HG02588 (cell line): ENCODE measurements at regions not wholly inside any gene's neighbourhood (a gene's known extent, or its start where the extent isn't known, plus 50 kb on each side); places are given as distances from the start of the nearest gene placed in this dataset.

Source experiments
- ATAC-seq: cut with Tn5 transposase; IDR thresholded peaks from one replicate; pipeline ENCODE4 v1.9.1; 2021; ENCODE audit warnings: mild to moderate bottlenecking, moderate library complexity; ENCODE audit not compliant: unreplicated experiment

GRCh38 chr2:236712961-236713673 is 143.5 kb downstream of the ACKR3 start:
- ATAC-seq, result no peak

- ATAC-seq, result no peak
These were observed 144.5 kb downstream of the ACKR3 start for GRCh38 chr2:236714080-236714479.

- ATAC-seq, result no peak
These were observed 145.5 kb downstream of the ACKR3 start for GRCh38 chr2:236715077-236715476.

- no peak for ATAC-seq
These were observed 145.9 kb downstream of the ACKR3 start for GRCh38 chr2:236715491-236715961.

GRCh38 chr2:236717120-236717519 is 147.5 kb downstream of the ACKR3 start:
- no peak for ATAC-seq

- no peak for ATAC-seq
These were observed 148.1 kb downstream of the ACKR3 start for GRCh38 chr2:236717729-236718128.

- no peak for ATAC-seq
These were observed 148.8 kb downstream of the ACKR3 start for GRCh38 chr2:236718207-236718992.

- ATAC-seq, result no peak
These were observed 149.6 kb downstream of the ACKR3 start for GRCh38 chr2:236719192-236719635.

GRCh38 chr2:236720974-236721540 is 151.4 kb downstream of the ACKR3 start:
- ATAC-seq, result no peak

GRCh38 chr2:236724200-236724599 is 154.6 kb downstream of the ACKR3 start:
- ATAC-seq, result no peak

- ATAC-seq, result no peak
These were observed 157.3 kb downstream of the ACKR3 start for GRCh38 chr2:236726701-236727450.

GRCh38 chr2:236728916-236729670 is 159.5 kb downstream of the ACKR3 start:
- no peak for ATAC-seq

- no peak for ATAC-seq
These were observed 160.8 kb downstream of the ACKR3 start for GRCh38 chr2:236730393-236730792.

- ATAC-seq, result no peak
These were observed 162.3 kb downstream of the ACKR3 start for GRCh38 chr2:236731767-236732580.

- no peak for ATAC-seq
These were observed 163.5 kb downstream of the ACKR3 start for GRCh38 chr2:236733156-236733555.

GRCh38 chr2:236735825-236736238 is 166.2 kb downstream of the ACKR3 start:
- ATAC-seq, result no peak

- no peak for ATAC-seq
These were observed 168.4 kb downstream of the ACKR3 start for GRCh38 chr2:236738030-236738429.

GRCh38 chr2:236738896-236739295 is 169.3 kb downstream of the ACKR3 start:
- ATAC-seq, result no peak

- no peak for ATAC-seq
These were observed 170.0 kb downstream of the ACKR3 start for GRCh38 chr2:236739663-236740062.
